GM23338 (cell line): ENCODE measurements at regions not wholly inside any gene's neighbourhood (a gene's known extent, or its start where the extent isn't known, plus 50 kb on each side); places are given as distances from the start of the nearest gene placed in this dataset.

ENCODE experiments used
- ATAC-seq: fragments of 200-7000 bp; cut with Tn5 transposase; 3 replicates; pipeline ENCODE4 v1.9.1; 2020
- DNase-seq: peaks from one replicate; pipeline ENCODE4 v3.0.0-alpha.2; 2015; ENCODE audit warnings: low spot score
- H2AFZ ChIP-seq: fragments of 200-600 bp; sonication (generic); 2 replicates; pipeline ENCODE4 v1.8.0; 2016; ENCODE audit warnings: antibody characterized with exemption, mild to moderate bottlenecking, moderate library complexity
- H3F3A ChIP-seq: fragments of 200-600 bp; sonication (generic); replicated peaks from 2 replicates; pipeline ENCODE4 v1.8.0; 2017; ENCODE audit warnings: antibody characterized with exemption, mixed run types, low read depth
- H3K27ac ChIP-seq: fragments of 200-600 bp; sonication (generic); 2 replicates; pipeline ENCODE4 v1.6.1; 2016; ENCODE audit warnings: low read depth
- H3K27me3 ChIP-seq: fragments of 200-600 bp; sonication (generic); 2 replicates; pipeline ENCODE4 v1.8.0; 2016; ENCODE audit warnings: mild to moderate bottlenecking, mixed run types, moderate library complexity; ENCODE audit not compliant: insufficient read depth
- H3K36me3 ChIP-seq: fragments of 200-600 bp; sonication (generic); 2 replicates; pipeline ENCODE4 v1.8.0; 2016; ENCODE audit warnings: mild to moderate bottlenecking; ENCODE audit not compliant: insufficient read depth
- H3K4me1 ChIP-seq: fragments of 200-600 bp; sonication (generic); 2 replicates; pipeline ENCODE4 v1.8.0; 2016; ENCODE audit warnings: mild to moderate bottlenecking, moderate library complexity; ENCODE audit not compliant: insufficient read depth
- H3K4me2 ChIP-seq: fragments of 200-600 bp; sonication (generic); 2 replicates; pipeline ENCODE4 v1.7.1; 2017; ENCODE audit warnings: mixed run types
- H3K4me3 ChIP-seq: fragments of 200-600 bp; sonication (generic); 2 replicates; pipeline ENCODE4 v1.6.1; 2016; ENCODE audit warnings: mixed run types
- H3K79me2 ChIP-seq: fragments of 200-600 bp; sonication (generic); replicated peaks from 2 replicates; pipeline ENCODE4 v1.8.0; 2017; ENCODE audit warnings: mild to moderate bottlenecking; ENCODE audit not compliant: insufficient read depth
- H3K9me2 ChIP-seq: fragments of 200-600 bp; sonication (generic); 2 replicates; pipeline ENCODE4 v1.8.0; 2017; ENCODE audit not compliant: insufficient read depth
- H4K20me1 ChIP-seq: fragments of 200-600 bp; sonication (generic); replicated peaks from 2 replicates; pipeline ENCODE4 v1.8.0; 2017; ENCODE audit warnings: mild to moderate bottlenecking; ENCODE audit not compliant: insufficient read depth
- H3K27ac Mint-ChIP-seq: 2 replicates; pipeline ENCODE4 v1.8.0; 2020; ENCODE audit warnings: inconsistent platforms, mild to moderate bottlenecking, moderate library complexity, mixed read lengths
- H3K27me3 Mint-ChIP-seq: 3 replicates; pipeline ENCODE4 v1.8.0; 2022; ENCODE audit warnings: low read depth, mild to moderate bottlenecking, moderate library complexity, mixed read lengths, inconsistent platforms; ENCODE audit not compliant: insufficient read depth, poor library complexity
- H3K36me3 Mint-ChIP-seq: 3 replicates; pipeline ENCODE4 v1.8.0; 2021; ENCODE audit warnings: low read depth, mild to moderate bottlenecking, inconsistent platforms, moderate library complexity, mixed read lengths
- H3K4me1 Mint-ChIP-seq: 3 replicates; pipeline ENCODE4 v1.8.0; 2020; ENCODE audit warnings: mild to moderate bottlenecking, inconsistent platforms, mixed read lengths
- H3K4me3 Mint-ChIP-seq: 3 replicates; pipeline ENCODE4 v1.8.0; 2021; ENCODE audit warnings: moderate library complexity, mild to moderate bottlenecking, inconsistent platforms, mixed read lengths
- H3K9me3 Mint-ChIP-seq: 3 replicates; pipeline ENCODE4 v1.8.0; 2020; ENCODE audit warnings: moderate library complexity, mild to moderate bottlenecking, inconsistent platforms, mixed read lengths
- CREB1 ChIP-seq: fragments of 250-450 bp; sonication (Bioruptor Pico); IDR thresholded peaks from 2 replicates; pipeline ENCODE4 v1.5.0; 2020; ENCODE audit warnings: low read depth, mild to moderate bottlenecking, moderate library complexity
- EZH2 ChIP-seq: fragments of 200-600 bp; sonication (generic); IDR thresholded peaks from one replicate; pipeline ENCODE4 v1.8.0; 2017; ENCODE audit warnings: antibody characterized with exemption, mild to moderate bottlenecking, low read depth; ENCODE audit not compliant: unreplicated experiment
- EZH2phosphoT487 ChIP-seq: fragments of 200-600 bp; sonication (generic); IDR thresholded peaks from one replicate; pipeline ENCODE4 v1.8.1; 2018; ENCODE audit warnings: antibody characterized with exemption; ENCODE audit not compliant: unreplicated experiment
- POLR2AphosphoS5 ChIP-seq: IDR thresholded peaks from 2 replicates; pipeline ENCODE4 v1.6.1; 2016; ENCODE audit warnings: antibody characterized with exemption, low read depth
- STAT1 ChIP-seq: IDR thresholded peaks from one replicate; pipeline ENCODE4 v1.6.1; 2016; ENCODE audit warnings: antibody characterized with exemption; ENCODE audit not compliant: unreplicated experiment
- ZNF114 ChIP-seq: fragments of 250-450 bp; sonication (Bioruptor Pico); IDR thresholded peaks from 2 replicates; pipeline ENCODE4 v1.5.0; 2020; ENCODE audit warnings: mild to moderate bottlenecking, moderate library complexity
- ZNF331 ChIP-seq: fragments of 250-450 bp; sonication (Bioruptor Pico); IDR thresholded peaks from 2 replicates; pipeline ENCODE4 v1.5.0; 2020; ENCODE audit warnings: low read depth, mild to moderate bottlenecking, moderate library complexity
- TF ChIP-seq, protein P1 (sequence below), 2 experiments: fragments of 200-600 bp in 1 of 2; sonication (generic) in 1 of 2; conservative IDR thresholded peaks; 2 replicates each; pipeline versions ENCODE4 v1.5.1 to v1.6.1; 2016 to 2017; ENCODE audit warnings: antibody characterized with exemption in 2 of 2, low read depth in 2 of 2, mild to moderate bottlenecking in 2 of 2, moderate library complexity in 1 of 2
- TF ChIP-seq, protein P2 (sequence below): fragments of 250-450 bp; sonication (Bioruptor Pico); IDR thresholded peaks from 2 replicates; pipeline ENCODE4 v1.5.0; 2020; ENCODE audit warnings: mild to moderate bottlenecking, moderate library complexity

GRCh38 chr13:34733721-34734120 lies 208.3 kb upstream of the NBEA start:
- Histone ChIP-seq H2AFZ (no peak overlapping the region), H4K20me1 (no peaks in the 10 kb centered on the region), H3K9me2 (no peaks in the 10 kb centered on the region; the same call in none of the 2 replicates), H3F3A (no peaks in the 10 kb centered on the region), H3K4me3 (no peak overlapping the region), H3K27ac (no peak overlapping the region), H3K27me3 (no peaks in the 10 kb centered on the region), H3K4me2 (no peak overlapping the region), H3K4me1 (no peaks in the 10 kb centered on the region), H3K36me3 (no peaks in the 10 kb centered on the region), H3K79me2 (no peaks in the 10 kb centered on the region)
- Mint-ChIP-seq H3K9me3 (no peaks in the 10 kb centered on the region), H3K36me3 (no peaks in the 10 kb centered on the region; the same call in 2 of the 3 replicates), H3K27ac (no peak overlapping the region), H3K4me1 (peaks cover 13% of the 10 kb centered on the region; the same call in 2 of the 3 replicates), H3K4me3 (no peak overlapping the region), H3K27me3 (peaks cover 3% of the 10 kb centered on the region)
- ATAC-seq (no peak), DNase-seq (no peak)
- TF ChIP-seq, protein P1, sequence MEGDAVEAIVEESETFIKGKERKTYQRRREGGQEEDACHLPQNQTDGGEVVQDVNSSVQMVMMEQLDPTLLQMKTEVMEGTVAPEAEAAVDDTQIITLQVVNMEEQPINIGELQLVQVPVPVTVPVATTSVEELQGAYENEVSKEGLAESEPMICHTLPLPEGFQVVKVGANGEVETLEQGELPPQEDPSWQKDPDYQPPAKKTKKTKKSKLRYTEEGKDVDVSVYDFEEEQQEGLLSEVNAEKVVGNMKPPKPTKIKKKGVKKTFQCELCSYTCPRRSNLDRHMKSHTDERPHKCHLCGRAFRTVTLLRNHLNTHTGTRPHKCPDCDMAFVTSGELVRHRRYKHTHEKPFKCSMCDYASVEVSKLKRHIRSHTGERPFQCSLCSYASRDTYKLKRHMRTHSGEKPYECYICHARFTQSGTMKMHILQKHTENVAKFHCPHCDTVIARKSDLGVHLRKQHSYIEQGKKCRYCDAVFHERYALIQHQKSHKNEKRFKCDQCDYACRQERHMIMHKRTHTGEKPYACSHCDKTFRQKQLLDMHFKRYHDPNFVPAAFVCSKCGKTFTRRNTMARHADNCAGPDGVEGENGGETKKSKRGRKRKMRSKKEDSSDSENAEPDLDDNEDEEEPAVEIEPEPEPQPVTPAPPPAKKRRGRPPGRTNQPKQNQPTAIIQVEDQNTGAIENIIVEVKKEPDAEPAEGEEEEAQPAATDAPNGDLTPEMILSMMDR (conservative IDR thresholded peaks at IDR 0.05; ENCODE audit: low read depth in 2 of 2) = no peak
- TF ChIP-seq EZH2phosphoT487 = no peak
- TF ChIP-seq EZH2 = no peak
- TF ChIP-seq ZNF114 (CRISPR knock-in tag) = no peak
- TF ChIP-seq ZNF331 (CRISPR knock-in tag) = no peak
- TF ChIP-seq STAT1 = no peak
- TF ChIP-seq, protein P2, sequence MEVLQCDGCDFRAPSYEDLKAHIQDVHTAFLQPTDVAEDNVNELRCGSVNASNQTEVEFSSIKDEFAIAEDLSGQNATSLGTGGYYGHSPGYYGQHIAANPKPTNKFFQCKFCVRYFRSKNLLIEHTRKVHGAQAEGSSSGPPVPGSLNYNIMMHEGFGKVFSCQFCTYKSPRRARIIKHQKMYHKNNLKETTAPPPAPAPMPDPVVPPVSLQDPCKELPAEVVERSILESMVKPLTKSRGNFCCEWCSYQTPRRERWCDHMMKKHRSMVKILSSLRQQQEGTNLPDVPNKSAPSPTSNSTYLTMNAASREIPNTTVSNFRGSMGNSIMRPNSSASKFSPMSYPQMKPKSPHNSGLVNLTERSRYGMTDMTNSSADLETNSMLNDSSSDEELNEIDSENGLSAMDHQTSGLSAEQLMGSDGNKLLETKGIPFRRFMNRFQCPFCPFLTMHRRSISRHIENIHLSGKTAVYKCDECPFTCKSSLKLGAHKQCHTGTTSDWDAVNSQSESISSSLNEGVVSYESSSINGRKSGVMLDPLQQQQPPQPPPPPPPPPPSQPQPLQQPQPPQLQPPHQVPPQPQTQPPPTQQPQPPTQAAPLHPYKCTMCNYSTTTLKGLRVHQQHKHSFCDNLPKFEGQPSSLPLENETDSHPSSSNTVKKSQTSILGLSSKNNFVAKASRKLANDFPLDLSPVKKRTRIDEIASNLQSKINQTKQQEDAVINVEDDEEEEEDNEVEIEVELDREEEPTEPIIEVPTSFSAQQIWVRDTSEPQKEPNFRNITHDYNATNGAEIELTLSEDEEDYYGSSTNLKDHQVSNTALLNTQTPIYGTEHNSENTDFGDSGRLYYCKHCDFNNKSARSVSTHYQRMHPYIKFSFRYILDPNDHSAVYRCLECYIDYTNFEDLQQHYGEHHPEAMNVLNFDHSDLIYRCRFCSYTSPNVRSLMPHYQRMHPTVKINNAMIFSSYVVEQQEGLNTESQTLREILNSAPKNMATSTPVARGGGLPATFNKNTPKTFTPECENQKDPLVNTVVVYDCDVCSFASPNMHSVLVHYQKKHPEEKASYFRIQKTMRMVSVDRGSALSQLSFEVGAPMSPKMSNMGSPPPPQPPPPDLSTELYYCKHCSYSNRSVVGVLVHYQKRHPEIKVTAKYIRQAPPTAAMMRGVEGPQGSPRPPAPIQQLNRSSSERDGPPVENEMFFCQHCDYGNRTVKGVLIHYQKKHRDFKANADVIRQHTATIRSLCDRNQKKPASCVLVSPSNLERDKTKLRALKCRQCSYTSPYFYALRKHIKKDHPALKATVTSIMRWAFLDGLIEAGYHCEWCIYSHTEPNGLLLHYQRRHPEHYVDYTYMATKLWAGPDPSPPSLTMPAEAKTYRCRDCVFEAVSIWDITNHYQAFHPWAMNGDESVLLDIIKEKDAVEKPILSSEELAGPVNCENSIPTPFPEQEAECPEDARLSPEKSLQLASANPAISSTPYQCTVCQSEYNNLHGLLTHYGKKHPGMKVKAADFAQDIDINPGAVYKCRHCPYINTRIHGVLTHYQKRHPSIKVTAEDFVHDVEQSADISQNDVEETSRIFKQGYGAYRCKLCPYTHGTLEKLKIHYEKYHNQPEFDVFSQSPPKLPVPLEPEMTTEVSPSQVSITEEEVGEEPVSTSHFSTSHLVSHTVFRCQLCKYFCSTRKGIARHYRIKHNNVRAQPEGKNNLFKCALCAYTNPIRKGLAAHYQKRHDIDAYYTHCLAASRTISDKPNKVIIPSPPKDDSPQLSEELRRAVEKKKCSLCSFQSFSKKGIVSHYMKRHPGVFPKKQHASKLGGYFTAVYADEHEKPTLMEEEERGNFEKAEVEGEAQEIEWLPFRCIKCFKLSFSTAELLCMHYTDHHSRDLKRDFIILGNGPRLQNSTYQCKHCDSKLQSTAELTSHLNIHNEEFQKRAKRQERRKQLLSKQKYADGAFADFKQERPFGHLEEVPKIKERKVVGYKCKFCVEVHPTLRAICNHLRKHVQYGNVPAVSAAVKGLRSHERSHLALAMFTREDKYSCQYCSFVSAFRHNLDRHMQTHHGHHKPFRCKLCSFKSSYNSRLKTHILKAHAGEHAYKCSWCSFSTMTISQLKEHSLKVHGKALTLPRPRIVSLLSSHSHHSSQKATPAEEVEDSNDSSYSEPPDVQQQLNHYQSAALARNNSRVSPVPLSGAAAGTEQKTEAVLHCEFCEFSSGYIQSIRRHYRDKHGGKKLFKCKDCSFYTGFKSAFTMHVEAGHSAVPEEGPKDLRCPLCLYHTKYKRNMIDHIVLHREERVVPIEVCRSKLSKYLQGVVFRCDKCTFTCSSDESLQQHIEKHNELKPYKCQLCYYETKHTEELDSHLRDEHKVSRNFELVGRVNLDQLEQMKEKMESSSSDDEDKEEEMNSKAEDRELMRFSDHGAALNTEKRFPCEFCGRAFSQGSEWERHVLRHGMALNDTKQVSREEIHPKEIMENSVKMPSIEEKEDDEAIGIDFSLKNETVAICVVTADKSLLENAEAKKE = no peak
- TF ChIP-seq POLR2AphosphoS5 = no peak
- TF ChIP-seq CREB1 = no peak
